Astrocyte of the spinal cord (primary cell): ENCODE measurements at regions not wholly inside any gene's neighbourhood (a gene's known extent, or its start where the extent isn't known, plus 50 kb on each side); places are given as distances from the start of the nearest gene placed in this dataset.
"Not testable (repeated sequence)": the region's sequence is repeated elsewhere in the genome, so short reads cannot be mapped to it uniquely, and the experiment has no call there.

Source experiments
- DNase-seq: peaks from one replicate; pipeline ENCODE4 v3.0.0; 2011; ENCODE audit warnings: low read depth, low spot score
- H3K4me3 ChIP-seq: 2 replicates; pipeline ENCODE4 v1.5.1; 2011; ENCODE audit warnings: low read depth, mild to moderate bottlenecking, low read length, moderate library complexity
- in situ Hi-C: cut with HindIII; loops from 2 replicates; pipeline ENCODE4 v1.10.0; 2017; ENCODE audit warnings: low sequenced_read_pairs
- TF ChIP-seq, protein P1 (sequence below): IDR thresholded peaks from 2 replicates; pipeline ENCODE4 v1.5.1; 2012; ENCODE audit warnings: low read depth, mild to moderate bottlenecking, low read length, inconsistent platforms

GRCh38 chr12:131390412-131391334 is 320.2 kb upstream of the SFSWAP start:
- no peak for DNase-seq
- no peak overlapping the region for H3K4me3 ChIP-seq
- in situ Hi-C loops, result no loop called here
- TF ChIP-seq, protein P1, sequence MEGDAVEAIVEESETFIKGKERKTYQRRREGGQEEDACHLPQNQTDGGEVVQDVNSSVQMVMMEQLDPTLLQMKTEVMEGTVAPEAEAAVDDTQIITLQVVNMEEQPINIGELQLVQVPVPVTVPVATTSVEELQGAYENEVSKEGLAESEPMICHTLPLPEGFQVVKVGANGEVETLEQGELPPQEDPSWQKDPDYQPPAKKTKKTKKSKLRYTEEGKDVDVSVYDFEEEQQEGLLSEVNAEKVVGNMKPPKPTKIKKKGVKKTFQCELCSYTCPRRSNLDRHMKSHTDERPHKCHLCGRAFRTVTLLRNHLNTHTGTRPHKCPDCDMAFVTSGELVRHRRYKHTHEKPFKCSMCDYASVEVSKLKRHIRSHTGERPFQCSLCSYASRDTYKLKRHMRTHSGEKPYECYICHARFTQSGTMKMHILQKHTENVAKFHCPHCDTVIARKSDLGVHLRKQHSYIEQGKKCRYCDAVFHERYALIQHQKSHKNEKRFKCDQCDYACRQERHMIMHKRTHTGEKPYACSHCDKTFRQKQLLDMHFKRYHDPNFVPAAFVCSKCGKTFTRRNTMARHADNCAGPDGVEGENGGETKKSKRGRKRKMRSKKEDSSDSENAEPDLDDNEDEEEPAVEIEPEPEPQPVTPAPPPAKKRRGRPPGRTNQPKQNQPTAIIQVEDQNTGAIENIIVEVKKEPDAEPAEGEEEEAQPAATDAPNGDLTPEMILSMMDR, result no peak

GRCh38 chr12:131391399-131391798 is 319.5 kb upstream of the SFSWAP start:
- DNase-seq, result no peak
- in situ Hi-C loops, result no loop called here
- no peak overlapping the region for H3K4me3 ChIP-seq
- TF ChIP-seq, protein P1, result no peak

GRCh38 chr12:131394752-131395151 is 316.1 kb upstream of the SFSWAP start:
- in situ Hi-C loops, DNase-seq, H3K4me3 ChIP-seq: not testable (repeated sequence)

DNA sequence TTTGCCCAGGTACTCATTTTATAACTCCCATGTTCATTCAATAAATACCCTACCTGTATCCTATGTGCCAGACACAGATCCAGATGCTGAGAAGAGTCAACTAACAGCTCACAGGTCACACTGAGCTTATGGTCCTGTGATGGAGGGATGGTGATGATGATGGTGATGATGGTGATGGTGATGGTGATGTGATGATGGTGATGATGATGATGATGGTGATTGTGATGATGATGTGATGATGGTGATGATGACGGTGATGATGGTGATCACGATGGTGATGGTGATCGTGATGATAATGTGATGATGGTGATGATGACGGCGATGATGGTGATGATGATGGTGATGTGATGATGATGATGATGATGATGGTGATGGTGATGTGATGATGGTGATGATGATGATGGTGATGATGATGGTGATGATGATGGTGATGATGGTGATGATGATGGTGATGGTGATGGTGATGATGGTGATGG is 315.6 kb upstream of the SFSWAP start:
- H3K4me3 ChIP-seq, in situ Hi-C loops, DNase-seq: not testable (repeated sequence)

GRCh38 chr12:131395971-131396573 is 314.8 kb upstream of the SFSWAP start:
- H3K4me3 ChIP-seq, result no peak overlapping the region
- no peak for DNase-seq
- in situ Hi-C loops, result no loop called here
- TF ChIP-seq, protein P1, result no peak

GRCh38 chr12:131397493-131398181 is 313.3 kb upstream of the SFSWAP start:
- TF ChIP-seq, protein P1, result no peak
- no peak for DNase-seq

DNA sequence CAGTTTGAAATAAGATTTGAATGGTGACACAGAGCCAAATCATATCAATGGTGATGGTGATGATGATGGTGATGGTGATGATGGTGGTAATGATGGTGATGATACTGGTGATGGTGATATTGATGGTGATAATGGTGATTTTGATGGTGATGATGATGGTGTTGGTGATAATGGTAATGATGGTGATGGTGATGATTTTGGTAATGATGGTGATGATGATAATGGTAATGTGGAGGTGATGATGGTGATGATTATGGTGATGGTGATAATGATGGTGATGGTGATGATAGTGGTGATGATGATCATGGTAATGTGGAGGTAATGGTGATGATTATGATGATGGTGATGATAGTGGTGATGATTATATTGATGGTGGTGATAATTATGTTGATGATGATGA is 311.9 kb upstream of the SFSWAP start:
- in situ Hi-C loops, result no loop called here
- TF ChIP-seq, protein P1, result no peak
- no peak for DNase-seq
- H3K4me3 ChIP-seq, result no peak overlapping the region

More at GRCh38 chr12:131397493-131398181, 313.3 kb upstream of the SFSWAP start:
- in situ Hi-C loops, result no loop called here
- H3K4me3 ChIP-seq, result no peak overlapping the region

DNA sequence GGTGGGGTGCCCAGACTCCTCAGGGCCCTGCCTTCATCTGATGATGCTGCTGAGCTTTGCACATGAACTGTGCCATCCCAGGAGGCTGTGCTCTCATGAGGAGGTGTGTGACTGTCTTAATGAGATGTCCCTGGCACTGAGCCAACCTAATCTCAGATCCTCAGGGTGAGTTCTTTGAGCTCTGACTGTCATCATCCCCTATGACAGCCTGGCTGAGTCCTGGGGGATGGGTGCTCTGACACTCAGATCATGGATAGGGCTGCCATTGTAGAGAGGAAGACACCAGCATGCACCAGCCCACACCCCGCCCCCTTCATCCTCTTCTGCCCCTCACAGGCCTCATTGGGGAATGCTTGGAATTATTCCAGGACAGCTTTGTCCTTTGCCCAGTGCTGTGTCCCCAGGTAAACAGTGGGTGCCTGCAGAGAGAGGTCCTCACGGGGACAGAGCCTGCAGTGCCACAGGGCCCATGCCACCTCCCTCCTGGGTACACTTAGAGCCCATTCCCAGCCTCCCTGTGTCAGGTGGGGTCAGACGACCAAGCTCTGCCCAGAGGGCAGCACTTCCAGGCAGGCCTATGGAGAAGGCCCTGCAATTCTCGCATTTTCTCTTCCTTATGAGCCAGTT is 310.1 kb upstream of the SFSWAP start:
- H3K4me3 ChIP-seq, in situ Hi-C loops, DNase-seq: not testable (repeated sequence)

DNA sequence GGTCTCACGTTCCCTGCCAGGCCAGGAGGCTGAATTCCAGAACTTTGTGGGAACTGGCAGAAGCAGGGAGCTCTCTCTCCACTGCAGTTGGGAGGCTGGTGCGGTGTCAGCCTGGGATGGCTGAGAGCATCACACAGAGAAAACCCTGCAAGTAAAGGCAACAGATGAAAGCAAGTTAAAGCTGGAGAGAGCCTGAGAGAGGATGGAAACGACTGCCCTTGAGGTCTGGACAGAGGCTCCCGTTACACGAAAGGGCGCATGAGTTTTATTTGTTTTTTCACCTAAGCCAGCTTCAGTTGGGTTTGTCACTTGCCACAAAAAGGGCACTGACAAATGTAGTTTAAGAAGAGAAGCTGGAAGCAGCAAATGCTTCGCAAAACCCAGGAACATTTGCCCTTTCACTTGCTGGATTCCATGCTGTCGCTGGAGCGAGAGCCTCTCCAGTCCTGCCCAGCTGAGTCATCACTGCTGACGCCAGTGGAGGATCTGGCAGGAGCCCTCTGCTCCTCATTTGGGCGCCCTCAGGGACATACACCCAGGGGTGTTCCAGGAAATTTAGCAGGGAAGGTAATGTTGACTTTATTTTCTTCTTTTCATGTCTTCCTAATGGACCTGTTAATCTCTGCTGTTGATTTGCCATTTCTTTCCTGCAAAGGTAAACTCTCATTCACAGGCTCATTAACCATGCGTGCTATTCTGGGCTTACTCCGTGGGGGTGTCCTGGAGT is 308.8 kb upstream of the SFSWAP start:
- not testable (repeated sequence) for DNase-seq

More for the DNA sequence above, 308.8 kb upstream of the SFSWAP start:
- H3K4me3 ChIP-seq, in situ Hi-C loops: not testable (repeated sequence)
